Bronchial epithelial cell (primary cell): ENCODE measurements at regions not wholly inside any gene's neighbourhood (a gene's known extent, or its start where the extent isn't known, plus 50 kb on each side); places are given as distances from the start of the nearest gene placed in this dataset.

ENCODE experiments used
- DNase-seq: peaks from one replicate; pipeline ENCODE4 v3.0.0-alpha.2; 2010; ENCODE audit warnings: low read depth
- FAIRE-seq: peaks from 2 replicates; lab custom pipeline; 2011; peaks lifted over from hg19 to GRCh38; lab: Jason Lieb, UNC
- H3K27me3 ChIP-seq: 2 replicates; pipeline ENCODE4 v1.5.1; 2011; ENCODE audit warnings: low read length; ENCODE audit not compliant: control insufficient read depth, insufficient read depth
- H3K36me3 ChIP-seq: 2 replicates; pipeline ENCODE4 v1.5.1; 2011; ENCODE audit warnings: low read length; ENCODE audit not compliant: control insufficient read depth, insufficient read depth
- H3K4me3 ChIP-seq: 2 replicates; pipeline ENCODE4 v1.5.1; 2011; ENCODE audit warnings: mild to moderate bottlenecking, low read depth, low read length, control low read depth
- CTCF ChIP-seq: IDR thresholded peaks from 2 replicates; pipeline ENCODE4 v1.5.1; 2011; ENCODE audit warnings: mild to moderate bottlenecking, moderate library complexity, low read length, control low read depth, inconsistent platforms; ENCODE audit not compliant: insufficient read depth, severe bottlenecking

GRCh38 chr12:32989705-32990104, 93.1 kb upstream of the PKP2 start:
- Histone ChIP-seq H3K36me3 (no peaks in the 10 kb centered on the region), H3K4me3 (no peak overlapping the region), H3K27me3 (peaks cover 3% of the 10 kb centered on the region)
- TF ChIP-seq CTCF = no peak
- DNase-seq (peak; percentile 24), FAIRE-seq (no peak)

GRCh38 chr12:32988982-32989381, 92.4 kb upstream of the PKP2 start:
- no peaks in the 10 kb centered on the region for H3K27me3 ChIP-seq
- no peak overlapping the region for H3K4me3 ChIP-seq
- DNase-seq (no peak), FAIRE-seq (no peak)
- no peak for TF ChIP-seq CTCF
- no peaks in the 10 kb centered on the region for H3K36me3 ChIP-seq

GRCh38 chr12:32987512-32987911, 90.9 kb upstream of the PKP2 start:
- no peak for FAIRE-seq

GRCh38 chr12:32983968-32984367, 87.4 kb upstream of the PKP2 start:
- Histone ChIP-seq H3K4me3 (no peak overlapping the region), H3K36me3 (no peaks in the 10 kb centered on the region), H3K27me3 (no peaks in the 10 kb centered on the region)
- no peak for TF ChIP-seq CTCF
- DNase-seq (no peak), FAIRE-seq (no peak)

More at GRCh38 chr12:32987512-32987911, 90.9 kb upstream of the PKP2 start:
- TF ChIP-seq CTCF = no peak
- Histone ChIP-seq H3K4me3 (no peak overlapping the region), H3K36me3 (no peaks in the 10 kb centered on the region), H3K27me3 (no peaks in the 10 kb centered on the region)
- DNase-seq = no peak

GRCh38 chr12:32983332-32983731, 86.8 kb upstream of the PKP2 start:
- Histone ChIP-seq H3K36me3 (no peaks in the 10 kb centered on the region), H3K27me3 (no peaks in the 10 kb centered on the region), H3K4me3 (no peak overlapping the region)
- no peak for FAIRE-seq
- no peak for DNase-seq
- no peak for TF ChIP-seq CTCF

- no peaks in the 10 kb centered on the region for H3K36me3 ChIP-seq
- no peak overlapping the region for H3K4me3 ChIP-seq
- no peak for TF ChIP-seq CTCF
- DNase-seq (no peak), FAIRE-seq (no peak)
- no peaks in the 10 kb centered on the region for H3K27me3 ChIP-seq
Observed at GRCh38 chr12:32981139-32981538, 84.6 kb upstream of the PKP2 start.
